Pulmonary artery endothelial cell (primary cell): ENCODE measurements at regions not wholly inside any gene's neighbourhood (a gene's known extent, or its start where the extent isn't known, plus 50 kb on each side); places are given as distances from the start of the nearest gene placed in this dataset.
"Not testable (repeated sequence)": the region's sequence is repeated elsewhere in the genome, so short reads cannot be mapped to it uniquely, and the experiment has no call there.

ENCODE experiments used
- DNase-seq: peaks from one replicate; pipeline ENCODE4 v3.0.0-alpha.2; 2011; ENCODE audit warnings: low read depth, low spot score

DNA sequence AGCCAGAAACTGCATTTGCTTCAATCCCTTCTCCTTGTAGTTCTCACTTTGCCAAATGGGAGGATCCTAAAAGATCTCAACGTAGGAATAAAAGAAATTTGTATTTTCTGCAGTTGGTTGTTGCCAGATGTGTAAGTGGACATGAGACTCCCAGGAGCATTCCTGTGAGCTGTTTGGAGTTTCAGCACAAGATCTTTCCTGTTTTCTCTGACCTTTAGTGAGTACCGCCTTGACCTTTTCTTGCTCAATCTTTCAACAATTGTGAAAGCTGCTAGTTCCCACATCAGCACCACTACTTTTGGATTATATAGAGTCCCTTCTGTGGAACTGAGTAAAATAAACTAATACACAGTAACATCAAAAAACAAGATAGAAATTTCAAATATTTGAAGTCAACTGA lies 683.8 kb upstream of the PABPC4L start:
- no peak for DNase-seq

- DNase-seq: no peak
Measured at GRCh38 chr4:134883831-134884449, 682.4 kb upstream of the PABPC4L start.

DNA sequence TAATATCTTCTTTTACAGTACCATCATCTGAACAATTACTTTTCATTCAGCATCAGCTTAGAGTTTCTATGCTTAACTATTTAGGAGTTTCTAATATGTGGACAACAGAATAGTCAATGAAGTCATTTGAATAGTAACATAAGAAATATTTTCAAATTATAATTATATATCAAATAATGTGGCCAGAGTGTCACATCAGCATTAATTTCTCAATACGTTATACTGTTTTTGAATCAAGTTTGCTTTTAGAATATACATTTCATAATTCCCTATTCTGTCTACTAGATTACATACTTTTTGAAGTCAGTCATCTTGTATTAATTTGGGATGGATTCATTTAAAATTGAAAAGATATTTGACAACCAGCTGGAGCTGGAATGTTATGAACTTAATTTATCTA lies 677.4 kb upstream of the PABPC4L start:
- DNase-seq: no peak

DNA sequence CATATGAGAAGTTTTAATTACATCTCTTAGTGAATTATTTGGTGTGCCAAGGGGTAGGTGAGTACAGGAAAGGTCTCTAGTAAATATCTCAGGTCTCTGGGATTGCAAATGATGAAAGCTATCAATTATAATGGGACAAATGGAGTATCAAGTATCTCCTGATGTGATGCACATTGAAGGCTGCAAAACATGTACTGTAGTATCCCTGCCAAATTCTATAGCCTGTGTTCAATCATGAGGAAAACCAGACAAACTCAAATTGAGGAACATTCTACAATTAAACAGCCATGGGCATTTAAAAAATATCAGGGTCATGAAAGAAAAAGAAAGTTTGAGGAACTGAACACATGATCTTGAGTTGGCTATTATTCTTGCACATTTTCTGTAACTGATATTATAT lies 665.4 kb upstream of the PABPC4L start:
- DNase-seq: no peak

- no peak for DNase-seq
Measured at GRCh38 chr4:134865675-134866074, 664.1 kb upstream of the PABPC4L start.

DNA sequence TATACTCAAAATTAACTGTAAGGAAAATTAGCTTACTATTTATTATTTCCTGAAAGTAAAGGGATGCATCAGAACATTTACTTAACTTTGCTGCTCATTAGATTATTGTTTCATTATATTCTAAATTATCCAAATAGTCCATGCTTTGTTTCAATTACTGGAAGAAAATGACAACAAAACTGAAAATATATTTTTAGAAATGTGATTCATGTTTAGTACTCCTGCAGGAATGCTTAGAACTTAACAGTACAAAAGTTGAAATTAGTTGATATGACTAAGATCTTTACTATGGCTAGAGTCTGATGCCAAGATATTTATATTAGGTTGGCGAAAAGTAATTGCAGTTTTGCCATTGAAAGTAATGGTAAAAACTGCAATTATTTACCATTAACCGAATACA lies 660.5 kb upstream of the PABPC4L start:
- no peak for DNase-seq

DNA sequence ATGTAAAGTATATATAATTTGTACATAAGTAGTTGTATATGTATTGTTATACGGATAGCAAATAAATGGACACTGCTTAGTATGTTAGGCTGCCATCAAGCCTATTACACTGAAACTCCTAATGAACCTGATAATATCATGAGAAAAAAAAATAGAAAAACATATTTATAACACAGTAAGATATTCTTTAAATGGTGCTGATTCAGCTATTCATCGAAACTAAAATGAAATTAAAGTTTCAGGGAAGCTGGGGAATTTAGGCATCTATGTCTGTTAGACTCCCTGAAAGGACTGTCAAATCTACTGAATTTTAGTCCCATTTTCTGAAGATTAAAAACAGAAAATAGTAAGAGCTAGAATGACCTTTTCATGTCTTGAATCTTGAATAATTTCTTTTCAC lies 647.1 kb upstream of the PABPC4L start:
- DNase-seq: no peak

GRCh38 chr4:134830741-134831140 lies 629.2 kb upstream of the PABPC4L start:
- DNase-seq: not testable (repeated sequence)

- DNase-seq: no peak
Measured at GRCh38 chr4:134812611-134813010, 611.0 kb upstream of the PABPC4L start.

GRCh38 chr4:134807231-134807745 lies 605.7 kb upstream of the PABPC4L start:
- DNase-seq: no peak

GRCh38 chr4:134798573-134798972 lies 597.0 kb upstream of the PABPC4L start:
- no peak for DNase-seq

DNA sequence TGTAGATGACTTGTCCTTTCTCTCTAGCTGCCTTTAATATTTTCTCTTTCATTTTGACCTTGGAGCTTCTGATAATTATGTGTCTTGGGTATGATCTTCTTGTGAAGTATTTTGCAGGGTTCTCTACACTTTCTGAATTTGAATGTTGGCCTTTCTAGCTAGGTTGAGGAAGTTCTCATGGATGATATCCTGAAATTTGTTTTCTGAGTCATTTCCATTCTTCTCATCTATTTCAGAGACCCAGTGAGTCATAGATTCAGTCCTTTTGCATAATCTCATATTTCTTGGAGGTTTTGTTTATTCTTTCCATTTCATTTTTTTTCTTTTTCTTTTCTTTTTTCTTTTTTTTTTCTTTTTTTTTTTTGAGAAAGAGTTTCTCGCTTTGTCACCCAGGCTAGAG lies 585.7 kb upstream of the PABPC4L start:
- no peak for DNase-seq

DNA sequence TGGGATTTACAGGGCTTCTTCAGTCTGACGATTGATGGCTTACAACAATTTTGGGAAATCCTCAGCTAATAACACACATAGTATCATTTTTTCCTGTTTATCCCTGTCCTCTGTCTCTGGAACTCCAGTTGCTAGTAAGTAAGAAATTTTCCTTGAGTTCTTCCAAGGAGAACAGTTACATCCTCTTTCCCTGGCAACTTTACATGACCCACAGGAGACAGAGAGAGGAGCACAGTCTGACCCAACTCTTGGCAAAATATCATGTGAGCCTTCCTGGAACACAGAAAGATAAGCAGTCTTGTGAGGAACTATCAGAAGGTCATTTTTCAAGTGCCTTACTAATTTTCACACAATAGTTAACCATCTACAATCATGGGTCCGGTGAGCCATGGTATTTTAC lies 578.7 kb upstream of the PABPC4L start:
- DNase-seq: no peak

DNA sequence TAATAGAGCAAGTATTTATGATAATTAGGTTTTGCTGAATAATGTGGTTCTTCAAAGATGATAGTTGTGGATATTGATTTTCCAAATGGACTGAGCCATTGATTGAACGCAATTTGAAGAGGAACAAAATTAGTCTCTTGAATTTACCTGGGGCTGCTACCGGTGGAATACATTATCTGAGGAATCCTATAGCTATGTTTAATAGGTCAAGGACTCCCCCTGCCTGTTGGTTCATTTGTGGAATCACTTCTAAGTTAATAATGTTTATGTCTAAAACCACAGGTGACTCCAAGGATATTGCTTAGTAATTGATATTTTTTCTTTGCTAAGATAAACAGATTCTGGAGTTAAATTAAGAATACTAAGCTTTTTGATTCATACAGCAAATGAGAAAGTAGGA lies 576.0 kb upstream of the PABPC4L start:
- no peak for DNase-seq

DNA sequence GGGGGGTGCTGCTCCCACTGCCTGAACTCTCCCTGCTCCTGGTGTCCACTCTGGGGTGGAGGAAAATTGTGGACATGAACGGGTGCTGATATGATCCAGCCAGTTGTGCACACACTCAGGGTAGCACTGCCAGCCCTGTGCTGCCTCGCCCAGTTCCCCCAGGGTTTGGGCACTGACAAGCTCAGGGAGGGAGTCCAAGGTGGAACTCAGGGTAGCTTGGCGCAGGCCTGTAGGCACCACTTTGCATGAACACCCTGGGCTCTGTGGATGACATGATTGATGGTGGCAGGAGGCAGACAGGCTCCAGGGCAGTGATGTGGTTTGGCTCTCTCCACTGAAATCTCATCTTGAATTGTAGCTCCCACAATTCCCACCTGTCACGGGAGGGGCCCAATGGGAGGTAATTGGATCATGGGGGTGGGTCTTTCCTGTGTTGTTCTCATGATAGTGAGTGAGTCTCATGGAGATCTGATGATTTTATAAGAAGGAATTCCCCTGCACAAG lies 572.0 kb upstream of the PABPC4L start:
- DNase-seq: no peak

DNA sequence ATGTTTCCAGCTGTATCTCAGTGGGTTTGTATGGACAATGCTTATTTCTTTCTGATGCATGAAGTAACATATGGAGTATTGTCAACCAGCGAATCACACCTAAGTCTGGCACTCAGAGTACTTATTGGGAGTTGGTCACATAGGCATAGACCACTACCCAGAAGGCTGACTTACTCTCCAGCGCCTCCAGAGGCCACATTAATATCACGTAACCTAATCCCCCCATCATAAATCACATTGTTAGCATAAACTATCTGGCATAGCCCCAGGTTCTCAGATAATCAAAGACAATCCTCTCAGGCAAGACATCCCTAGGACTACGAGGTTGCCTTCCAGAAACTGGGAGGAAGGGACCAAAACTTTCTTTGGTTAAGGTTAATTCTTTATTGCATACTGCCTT lies 560.5 kb upstream of the PABPC4L start:
- DNase-seq: no peak

- no peak for DNase-seq
Measured at GRCh38 chr4:134756421-134756820, 554.8 kb upstream of the PABPC4L start.

- no peak for DNase-seq
Measured at GRCh38 chr4:134754301-134755019, 552.9 kb upstream of the PABPC4L start.

GRCh38 chr4:134753390-134753789 lies 551.8 kb upstream of the PABPC4L start:
- DNase-seq: no peak

DNA sequence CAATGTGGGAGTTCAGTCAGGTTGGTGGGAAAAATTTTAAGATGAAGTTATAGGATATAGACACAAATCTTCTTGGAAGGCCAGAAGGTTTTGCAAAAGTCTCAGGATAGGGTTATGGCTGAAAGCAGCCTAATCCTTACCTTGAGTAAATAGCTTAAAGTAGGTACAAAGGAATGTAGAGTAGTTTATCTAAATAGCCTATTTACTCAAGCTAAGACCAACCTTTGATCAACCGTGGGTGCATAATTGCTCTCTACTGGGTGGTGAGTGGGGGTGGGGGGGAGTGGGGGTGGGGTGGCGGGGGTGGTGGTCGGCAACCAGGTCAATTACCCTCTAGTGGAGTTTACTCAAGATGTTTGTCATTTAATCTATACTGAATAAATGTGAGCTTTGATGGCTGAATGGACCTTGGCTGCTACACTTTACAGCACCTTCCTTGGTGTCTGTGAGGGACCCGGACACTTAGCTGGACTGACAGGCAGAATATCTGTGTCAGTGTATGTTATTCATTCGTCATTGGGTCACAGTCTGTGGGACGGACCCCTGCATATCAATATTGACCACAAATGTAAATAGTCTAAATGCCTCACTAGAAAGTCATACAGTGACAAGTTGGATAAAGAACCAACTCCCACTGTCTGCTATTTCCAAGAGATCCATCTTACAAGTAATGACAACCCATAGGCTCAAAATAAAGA lies 545.7 kb upstream of the PABPC4L start:
- no peak for DNase-seq

DNA sequence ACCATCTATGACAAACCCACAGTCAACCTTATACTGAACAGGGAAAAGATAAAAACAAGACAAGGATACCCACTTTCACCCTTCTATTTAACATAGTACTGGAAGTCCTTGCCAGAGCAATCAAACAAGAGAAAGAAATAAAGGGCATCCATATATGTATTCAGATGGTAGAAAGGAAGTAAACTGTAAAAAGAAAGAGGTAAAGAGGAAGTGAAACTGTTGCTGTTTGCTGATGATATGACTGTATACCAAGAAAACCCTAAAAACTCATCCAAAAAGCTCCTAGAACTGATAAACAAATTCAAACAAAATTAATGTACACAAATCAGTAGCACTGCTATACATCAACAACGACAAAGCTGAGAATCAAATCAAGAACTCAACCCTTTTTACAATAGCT lies 538.7 kb upstream of the PABPC4L start:
- DNase-seq: no peak

DNA sequence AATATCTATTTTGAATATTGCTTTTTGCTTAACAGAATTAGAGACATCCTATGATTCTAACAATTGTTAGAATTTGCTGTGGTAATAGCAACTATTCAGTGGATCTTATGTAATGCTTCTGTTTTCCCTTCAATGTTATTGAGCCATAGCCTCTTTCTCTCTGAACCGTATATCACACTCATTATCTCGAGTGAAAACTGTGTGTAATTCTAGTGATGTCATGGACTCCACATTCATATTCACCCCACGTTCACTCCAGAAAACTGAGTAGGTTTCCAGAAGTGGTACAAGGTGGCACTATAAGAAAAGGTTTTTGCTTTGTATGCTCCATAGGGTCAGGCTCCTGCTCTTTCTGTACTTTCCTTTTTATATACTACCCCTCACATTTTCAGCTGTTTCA lies 534.3 kb upstream of the PABPC4L start:
- DNase-seq: no peak
